ENCODE measurements at regions not wholly inside any gene's neighbourhood (a gene's known extent, or its start where the extent isn't known, plus 50 kb on each side); places are given as distances from the start of the nearest gene placed in this dataset.

GRCh38 chr1:2944705-2945104 lies 76.6 kb upstream of the ACTRT2 start:
- TF ChIP-seq EZH2 (IDR thresholded peaks at IDR 0.05; ENCODE audit: insufficient read depth, low read length) = no peak
- TF ChIP-seq CTCF (IDR thresholded peaks at IDR 0.05; ENCODE audit: insufficient read depth, low read depth, low read length) = no peak
